GM19397 (cell line): ENCODE measurements at regions not wholly inside any gene's neighbourhood (a gene's known extent, or its start where the extent isn't known, plus 50 kb on each side); places are given as distances from the start of the nearest gene placed in this dataset.

Source experiments
- ATAC-seq: cut with Tn5 transposase; IDR thresholded peaks from one replicate; pipeline ENCODE4 v1.9.1; 2021; ENCODE audit warnings: mild to moderate bottlenecking, moderate library complexity; ENCODE audit not compliant: unreplicated experiment

DNA sequence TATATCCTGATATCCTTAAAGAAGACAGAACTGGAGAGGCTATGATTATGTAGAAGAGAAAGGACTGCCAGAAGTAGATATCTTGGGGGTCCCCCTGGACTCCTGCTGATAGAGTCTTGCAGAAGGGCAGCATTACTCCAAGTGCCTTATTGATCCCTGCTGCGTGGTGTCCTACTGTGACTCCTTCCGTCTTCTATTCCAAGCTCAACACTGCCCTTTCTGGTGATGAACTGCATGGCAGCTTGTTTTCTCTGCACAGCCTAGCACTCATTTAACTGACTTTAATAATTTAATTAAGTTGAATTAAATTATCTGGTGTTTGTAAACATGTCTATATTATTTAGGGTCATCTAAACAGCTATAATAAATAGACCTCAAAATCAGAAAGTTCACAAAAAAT lies 194.1 kb upstream of the DSEL start:
- ATAC-seq, result no peak

DNA sequence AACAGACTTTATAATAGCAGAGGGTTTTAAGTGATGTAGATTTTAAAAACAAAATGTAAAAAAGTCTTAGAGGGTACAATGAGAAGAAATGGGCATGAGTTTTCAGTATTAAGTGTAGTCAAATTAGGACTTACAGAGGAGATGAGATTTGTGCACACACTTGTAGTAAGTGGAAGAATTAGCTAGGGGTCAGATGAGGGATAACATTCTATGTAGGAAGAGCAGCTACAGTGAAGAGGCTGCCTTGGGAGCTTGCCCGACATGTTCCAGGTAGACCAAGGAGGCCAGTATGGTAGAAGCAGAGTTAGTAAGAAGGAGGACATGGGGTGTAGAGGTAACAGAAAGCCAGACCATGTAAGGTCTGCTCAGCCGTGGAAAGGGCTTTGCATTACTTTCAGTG lies 189.2 kb upstream of the DSEL start:
- no peak for ATAC-seq

DNA sequence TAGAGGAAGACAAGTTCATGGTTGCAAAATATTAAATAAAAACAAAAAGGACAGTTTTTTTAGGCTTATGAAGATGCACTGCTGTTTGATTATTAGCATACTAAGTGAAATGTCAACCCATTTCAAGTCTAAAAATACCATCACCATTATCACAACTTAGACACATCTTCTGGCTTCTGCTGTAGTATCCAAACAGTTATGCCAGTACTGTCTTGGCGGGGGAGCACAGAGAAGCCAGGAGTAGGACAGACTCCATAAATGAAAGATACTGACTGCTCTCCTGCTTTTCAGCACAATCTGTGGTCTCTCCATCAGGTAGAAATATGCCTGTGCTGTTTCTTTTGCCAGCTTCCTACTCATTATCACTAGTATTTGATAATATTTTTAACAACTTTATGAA lies 179.2 kb upstream of the DSEL start:
- no peak for ATAC-seq

DNA sequence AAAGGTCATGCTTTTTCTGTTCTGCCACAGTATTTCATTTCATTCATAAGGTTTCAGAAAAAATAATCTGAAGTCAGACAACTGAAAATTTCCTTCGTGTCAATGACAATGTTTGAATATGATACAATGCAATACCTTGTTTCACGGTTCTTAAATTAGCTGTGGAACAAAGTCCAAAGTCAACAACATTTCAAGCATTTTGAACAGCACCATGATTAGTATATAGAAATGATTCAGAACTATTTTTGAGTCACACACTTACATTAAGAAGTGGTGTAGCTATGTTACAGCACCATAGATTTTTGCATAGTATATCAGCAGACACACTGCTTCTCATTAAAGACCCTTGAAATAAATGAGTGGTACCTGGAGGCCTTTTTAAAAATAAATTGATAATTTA lies 178.3 kb upstream of the DSEL start:
- no peak for ATAC-seq

DNA sequence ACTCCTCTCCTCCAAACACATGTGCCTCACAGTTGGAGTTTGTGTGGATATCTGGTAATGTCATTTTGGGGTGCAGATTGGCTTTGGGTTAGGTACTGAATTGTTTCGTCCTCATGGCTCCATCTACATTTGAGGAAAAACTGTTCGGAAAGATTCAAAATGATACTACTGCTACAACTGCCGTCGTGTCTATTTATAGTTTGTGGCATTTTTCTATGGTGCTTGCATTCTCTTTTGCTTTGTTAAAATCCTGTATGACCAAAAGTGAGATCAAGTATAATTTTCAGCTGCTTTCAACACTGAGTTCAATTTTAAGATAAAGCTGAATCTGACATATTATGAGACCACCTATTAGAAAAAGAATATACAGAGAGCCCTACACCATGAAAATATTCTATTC lies 176.3 kb upstream of the DSEL start:
- no peak for ATAC-seq

DNA sequence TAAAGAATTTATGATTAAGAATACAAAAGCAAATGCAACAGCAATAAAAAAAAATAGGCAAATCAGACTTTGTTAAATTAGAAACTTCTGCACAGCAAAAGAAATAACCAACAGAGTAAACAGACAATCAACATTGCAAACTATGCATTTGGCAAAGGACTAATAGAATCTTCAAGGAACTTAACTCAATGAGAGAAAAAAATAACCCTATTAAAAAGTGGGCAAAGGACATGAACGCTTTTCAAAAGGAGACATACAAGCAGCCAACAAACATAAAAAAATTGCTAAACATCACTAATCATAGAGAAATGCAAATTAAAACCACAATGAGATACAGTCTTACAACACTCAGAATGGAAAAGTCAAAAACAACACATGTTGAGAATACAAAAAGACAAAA lies 166.0 kb upstream of the DSEL start:
- no peak for ATAC-seq

DNA sequence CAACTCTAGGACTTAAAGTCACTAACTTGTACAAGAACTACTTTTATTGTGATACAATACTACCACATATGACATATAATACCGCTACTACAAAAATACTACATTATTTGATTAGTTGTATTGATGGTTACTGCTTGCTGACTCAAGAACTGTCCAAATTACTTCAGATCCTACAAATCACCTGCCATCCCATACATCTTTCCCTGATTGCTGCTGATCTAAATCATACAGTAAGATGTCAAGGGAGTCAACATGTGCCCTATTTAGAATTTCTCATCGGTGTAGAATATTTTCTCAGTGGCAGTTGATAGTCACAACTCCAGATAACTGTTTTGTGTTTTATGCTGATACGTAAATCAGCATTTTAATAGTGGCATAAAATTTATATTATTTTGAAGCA lies 161.0 kb upstream of the DSEL start:
- no peak for ATAC-seq

DNA sequence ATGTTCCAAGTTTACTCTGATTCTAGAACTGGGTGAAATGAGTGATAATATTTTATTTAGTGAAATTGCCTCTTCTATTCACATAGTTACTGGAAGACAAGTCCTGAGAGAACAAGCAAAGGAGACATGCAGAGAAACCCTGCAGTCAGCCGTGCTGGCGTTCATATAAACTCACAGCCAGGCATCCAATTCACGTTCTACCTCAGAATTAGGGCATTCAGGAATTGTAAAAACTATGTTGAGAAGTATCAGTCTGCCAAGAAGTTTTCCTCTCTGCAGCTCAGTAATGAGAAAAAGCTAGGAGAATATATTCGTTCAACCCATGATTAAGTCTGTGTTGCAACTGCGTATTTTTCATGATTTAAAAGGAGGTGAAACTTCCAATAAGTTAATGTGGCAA lies 156.2 kb upstream of the DSEL start:
- no peak for ATAC-seq

DNA sequence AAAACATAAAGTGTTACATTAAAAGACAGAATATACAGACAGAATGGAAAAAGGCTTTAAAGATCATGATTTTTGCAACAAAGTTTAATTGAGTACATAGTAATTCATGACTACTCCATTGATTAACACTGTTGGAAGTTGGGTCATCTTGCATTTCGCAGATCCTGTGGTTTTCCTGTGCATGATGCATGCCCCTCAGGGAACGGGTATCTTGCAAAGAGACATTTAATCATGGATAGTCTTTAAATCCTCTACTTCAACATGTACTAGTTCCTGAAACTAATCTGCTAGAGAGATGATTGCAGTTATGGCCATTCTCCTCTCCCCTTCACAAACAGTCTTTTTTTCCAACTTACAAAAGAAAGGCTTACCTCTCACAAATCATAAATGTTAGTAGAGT lies 155.6 kb upstream of the DSEL start:
- ATAC-seq, result no peak

DNA sequence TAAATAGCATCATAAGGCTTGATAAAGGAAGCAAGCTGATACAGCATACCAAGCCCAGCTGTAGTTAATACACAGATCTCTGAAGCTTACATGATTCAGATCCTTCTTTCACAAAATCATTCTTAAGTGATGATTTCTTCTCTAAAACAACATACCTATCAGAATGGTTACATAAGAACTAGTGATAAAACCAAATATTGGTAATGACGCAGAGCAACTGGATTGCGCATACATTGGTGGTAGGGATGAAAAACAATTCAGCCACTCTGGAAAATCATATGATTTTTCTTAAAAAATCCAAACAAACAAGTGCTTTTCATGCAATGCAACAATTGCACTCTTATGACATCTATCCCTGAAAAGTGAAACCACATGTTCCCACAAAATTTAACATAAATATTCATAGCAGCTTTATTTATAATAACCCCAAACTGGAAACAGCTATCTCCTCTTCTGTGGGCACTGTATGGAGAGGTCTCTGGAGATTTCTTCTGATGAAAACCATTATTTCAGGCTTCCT lies 153.6 kb upstream of the DSEL start:
- no peak for ATAC-seq

DNA sequence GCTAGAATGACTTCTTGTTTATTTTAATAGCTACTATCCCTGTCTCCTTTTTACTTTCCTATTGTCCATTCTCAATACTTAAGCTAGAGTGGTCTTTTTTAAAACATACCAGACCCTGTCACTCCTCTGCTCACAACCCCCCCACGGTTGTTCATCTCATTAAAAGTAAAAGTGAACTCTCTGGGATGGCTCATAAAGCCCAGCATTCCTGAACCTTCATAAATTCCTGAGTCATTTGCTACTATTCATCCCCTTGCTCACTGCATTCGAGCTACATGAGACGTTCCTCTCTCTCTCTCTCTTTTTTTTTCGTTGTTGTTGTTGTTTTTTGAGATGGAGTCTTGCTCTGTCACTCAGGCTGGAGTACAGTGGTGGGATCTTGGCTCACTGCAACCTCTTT lies 148.7 kb upstream of the DSEL start:
- no peak for ATAC-seq

DNA sequence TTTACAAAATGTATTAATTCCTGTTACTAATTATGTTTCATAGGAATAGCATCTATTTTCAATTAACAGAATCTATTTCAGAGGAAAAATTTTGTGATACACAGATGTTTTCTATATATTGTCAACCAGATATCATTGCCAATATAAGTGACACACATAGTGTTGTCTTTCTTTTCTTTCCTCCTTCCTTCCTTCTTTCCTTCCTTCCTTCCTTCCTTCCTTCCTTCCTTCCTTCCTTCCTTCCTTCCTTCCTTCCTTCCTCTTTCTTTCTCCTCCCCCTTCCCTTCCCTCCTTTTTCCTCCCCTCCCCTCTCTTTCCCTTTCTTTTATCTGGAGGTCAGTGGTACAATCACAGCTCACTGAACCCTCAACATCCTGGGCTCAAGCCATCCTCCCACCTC lies 146.5 kb upstream of the DSEL start:
- no peak for ATAC-seq

DNA sequence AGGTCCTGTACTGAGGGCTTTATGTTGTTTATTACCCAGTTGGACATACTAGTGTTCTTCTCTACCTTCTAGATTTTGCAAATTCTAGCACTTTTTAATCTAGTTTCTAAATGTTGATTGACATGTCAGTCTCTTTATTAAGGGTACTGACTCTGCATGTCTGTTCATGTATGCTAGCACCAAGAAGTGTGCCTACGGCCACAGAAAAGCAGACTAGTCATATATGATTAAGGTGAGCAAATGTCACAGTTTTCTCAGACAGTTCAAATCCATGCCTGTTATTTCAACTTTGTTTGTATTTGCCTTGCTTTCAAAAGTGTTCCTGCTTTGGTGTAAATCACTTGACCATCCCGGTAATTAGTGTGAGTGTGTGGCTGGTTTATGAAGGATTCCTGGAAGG lies 145.0 kb upstream of the DSEL start:
- no peak for ATAC-seq

DNA sequence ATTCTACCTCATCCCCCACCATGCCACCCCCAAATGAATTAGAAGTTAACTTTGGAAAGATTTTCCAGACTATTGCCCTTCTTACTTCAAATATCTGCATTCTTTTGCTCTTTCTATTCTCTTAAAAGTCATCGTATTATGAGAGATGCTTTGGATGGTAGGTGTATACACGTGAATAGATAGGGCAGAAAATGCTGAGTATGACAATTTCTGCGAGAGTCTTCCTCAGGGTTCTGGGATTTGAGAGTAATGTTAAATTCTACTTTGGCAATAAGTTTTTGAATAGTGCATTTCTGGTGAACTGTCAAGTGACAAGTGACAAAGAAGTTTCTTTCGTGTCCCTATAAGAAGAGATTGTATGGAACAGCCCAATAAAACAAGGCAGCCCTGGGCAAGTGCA lies 137.6 kb upstream of the DSEL start:
- no peak for ATAC-seq

DNA sequence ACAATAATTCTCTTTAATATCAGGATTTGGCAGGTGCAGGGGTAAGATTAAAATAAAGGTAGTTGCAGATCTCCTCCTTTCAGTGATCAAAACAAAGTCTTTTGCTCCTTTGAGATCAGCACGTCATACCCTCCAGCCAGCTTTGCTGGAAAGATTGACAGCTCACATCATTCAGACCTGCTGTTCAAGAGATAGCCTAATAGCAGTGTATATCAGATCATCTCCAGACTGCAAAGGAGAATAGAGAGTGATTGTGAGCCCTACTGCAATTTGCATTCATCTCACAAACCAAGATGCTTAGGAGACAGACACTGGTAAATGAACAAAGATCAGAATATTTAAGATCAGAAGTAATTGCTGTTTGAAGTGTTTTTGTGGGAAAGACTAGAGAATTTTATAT lies 135.8 kb upstream of the DSEL start:
- ATAC-seq, result no peak

DNA sequence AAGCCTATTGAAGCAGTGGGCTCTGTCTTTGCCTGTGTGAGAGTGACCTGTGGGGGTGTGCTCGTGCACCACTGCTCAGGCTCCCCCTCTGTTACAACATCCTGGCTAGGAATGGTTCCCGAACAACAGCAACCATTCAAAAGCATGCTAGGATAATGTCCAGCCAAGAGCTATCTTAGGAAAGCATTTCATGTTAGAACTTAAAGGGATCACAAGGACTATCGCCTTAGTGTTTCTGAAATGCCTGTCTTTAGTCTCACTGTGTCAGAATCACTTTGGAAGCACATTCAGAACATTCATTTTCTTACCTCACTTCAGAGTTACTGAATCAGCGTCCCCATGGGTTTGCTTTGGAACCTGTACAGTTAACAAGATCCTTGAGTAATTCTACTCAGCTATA lies 134.9 kb upstream of the DSEL start:
- no peak for ATAC-seq

DNA sequence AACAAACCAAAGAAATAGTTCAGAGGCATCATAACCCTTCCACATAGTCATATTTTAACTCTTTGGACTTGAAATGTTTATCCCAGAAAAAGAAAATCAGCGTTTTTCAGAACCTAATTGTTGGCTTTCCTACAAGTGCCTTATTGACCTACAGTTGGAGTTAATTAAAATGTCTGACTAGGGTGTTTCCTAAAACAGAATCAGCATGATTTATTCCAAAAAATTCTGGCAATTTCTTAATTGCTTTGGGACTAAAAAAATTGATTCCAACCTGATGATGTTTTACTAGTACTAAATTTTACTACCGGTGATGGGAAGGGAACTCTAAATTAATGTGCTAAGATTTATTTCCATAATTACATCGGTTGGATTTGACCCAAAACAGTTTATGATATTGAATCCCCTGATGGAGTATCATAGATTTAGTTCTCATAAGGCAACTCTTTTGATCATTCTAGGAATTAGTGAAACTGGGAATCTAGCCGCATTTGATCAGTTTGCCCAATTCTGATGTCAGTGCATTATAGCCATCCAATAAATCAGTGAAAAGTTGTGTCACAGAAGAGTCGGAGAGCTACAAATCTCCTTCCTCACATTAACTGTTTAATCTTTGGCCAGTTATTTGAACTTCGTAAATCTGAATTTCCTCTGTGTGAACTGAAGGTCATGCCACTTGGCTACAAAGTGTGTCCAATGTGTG lies 134.3 kb upstream of the DSEL start:
- no peak for ATAC-seq

DNA sequence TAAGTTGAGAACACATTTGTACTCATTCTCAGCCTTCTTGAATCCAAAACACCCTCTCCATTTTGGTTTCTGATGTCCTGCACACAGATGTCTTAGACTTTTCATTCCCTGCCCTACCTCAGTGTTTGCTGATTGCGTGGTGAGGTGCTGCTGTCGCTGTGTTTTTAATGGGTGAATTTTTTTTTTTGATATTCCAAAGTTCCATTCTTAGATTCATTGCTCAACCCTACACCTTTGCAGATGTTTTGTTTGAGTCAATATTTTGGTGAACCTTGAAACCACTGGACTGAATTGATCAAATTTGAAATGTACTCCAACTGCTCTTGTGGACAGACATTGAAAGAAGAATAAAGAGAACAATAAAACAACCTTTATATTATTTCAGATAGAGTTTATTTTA lies 130.4 kb upstream of the DSEL start:
- ATAC-seq, result no peak

DNA sequence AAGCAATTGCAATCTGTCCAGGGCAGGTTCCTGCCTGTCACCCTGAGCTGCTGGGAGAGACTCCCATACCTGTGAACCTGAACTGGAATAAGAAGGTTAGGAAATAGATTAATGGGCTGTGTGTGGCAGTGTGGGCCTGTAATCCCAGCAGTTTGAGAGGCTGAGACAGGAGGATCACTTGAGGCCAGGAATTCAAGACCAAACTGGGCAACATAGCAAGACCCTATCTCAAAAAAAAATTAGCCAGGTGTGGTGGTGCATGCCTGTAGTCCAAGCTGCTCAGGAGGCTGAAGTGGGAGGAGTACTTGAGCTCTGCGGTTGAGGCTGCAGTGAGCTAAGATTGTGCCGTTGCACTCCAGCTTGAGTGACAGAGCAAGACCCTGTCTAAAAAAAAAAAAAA lies 127.7 kb upstream of the DSEL start:
- ATAC-seq, result no peak

DNA sequence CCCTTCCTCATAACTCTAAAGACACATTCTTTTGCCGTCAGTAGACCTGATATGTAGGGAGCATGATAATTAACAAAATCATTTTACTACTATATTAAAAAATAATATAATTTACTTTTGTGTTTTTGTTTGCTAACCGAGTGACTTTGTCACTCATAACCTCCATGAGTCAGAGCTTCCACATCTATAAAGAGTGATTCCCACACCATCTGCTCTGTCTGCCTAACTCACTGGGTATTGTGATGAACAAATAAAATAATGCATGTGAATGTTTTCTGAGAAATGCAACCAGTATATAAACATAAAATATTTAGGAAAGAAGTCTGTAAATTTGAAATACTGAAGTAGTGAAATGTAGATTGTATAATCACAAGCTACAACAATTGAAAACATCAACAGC lies 123.4 kb upstream of the DSEL start:
- no peak for ATAC-seq

DNA sequence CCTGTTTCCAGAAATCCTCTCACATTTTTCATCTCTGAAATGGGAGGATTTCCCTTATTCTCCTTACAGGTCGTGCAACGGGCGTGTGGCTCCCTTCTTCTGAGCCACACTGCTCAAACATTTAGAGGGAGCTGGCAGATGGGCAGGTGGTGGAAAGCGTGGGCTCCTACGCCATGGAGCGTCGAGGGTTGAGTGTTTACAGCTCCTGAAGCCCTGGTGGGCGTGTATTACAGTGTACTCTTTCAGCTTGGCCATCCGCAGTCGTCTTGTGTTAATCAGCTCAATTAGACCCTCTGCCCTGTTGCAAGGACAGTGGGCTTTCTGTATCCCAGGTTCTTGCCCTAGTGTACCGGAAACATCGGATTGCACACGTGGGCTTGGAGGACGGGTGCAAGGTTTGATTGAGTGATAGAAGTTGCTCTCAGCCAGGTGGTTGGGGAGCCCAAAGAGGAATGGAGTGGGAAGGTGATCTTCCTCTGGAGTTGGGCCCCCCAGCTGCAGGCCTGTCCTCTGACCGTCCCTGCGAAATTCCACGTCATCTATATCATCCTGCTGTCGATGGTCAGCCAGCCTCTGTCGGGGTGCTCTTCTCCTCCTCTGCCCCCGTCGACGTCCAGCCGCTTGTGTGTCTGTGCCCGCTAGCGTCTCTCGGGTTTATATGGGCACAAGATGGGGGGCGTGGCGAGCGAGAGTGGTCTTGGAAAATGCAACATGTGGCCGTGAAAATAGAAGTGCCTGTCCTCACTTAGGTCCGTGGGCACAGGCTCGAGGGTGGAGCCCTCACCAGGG lies 120.3 kb upstream of the DSEL start:
- ATAC-seq, result no peak

DNA sequence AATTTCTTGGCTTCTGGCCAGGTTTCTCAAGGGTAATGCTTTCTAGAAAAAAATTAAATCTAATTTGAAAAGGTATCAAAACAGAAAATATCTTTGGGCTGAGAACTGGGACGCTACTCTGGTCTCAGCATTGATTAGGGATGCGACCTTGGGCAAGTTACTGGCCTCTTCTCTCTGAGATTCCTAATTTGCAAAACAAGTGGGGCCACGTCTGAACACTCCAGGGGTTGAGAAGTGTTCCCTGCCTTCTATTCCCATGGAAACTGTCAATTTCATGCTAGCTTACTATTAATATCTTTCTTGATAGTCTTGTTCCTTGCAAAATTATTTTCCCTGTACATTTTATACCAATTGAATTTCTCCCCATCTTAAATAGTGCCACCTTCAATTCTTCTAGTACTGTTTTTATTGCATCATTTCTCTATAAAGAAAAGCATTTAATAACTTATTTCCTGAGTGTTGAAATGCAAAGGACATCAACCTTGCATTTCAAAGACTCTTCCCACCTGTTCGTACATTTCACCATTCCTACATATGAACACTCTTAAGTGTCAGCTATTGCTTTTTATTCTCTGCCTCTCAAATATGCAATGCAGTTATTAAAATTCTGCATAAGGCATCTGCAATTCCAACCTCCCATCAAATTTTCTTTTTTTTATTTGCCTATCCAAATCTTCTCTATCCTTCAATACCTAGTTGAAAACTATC lies 118.3 kb upstream of the DSEL start:
- no peak for ATAC-seq
